ENCODE measurements at regions not wholly inside any gene's neighbourhood (a gene's known extent, or its start where the extent isn't known, plus 50 kb on each side); places are given as distances from the start of the nearest gene placed in this dataset.

DNA sequence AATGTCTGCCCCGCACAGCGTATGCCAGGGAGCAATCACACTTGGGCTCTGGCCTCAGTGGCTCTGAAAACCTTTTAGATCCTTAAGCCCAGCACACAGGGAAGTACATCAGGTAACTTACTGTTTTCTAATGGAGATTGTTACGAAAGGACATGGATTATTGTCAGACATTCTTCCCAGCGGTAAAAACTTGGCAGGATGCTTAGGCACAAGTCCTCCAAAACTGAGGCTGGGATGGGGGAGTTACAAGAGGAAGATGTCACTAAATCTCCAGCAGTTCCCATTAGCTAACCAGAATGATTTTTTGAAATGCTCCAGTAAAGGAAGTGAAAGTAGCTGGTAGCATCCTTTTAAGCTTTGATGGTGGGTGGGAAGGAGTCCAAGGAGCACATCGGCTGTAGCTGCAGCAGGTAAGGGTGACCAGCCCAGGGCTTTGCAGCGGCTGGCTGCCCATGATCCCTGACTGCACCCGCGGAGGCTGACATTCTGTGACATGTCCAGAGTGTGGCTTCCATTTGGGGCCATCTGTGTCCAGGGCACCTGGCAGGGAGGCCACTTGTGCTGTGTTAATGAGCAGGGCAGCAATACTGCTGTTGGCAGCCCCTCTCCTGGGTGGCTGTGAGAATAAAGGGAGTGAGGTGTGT lies 165.8 kb downstream of the GADD45G start:
- TF ChIP-seq, protein P1, sequence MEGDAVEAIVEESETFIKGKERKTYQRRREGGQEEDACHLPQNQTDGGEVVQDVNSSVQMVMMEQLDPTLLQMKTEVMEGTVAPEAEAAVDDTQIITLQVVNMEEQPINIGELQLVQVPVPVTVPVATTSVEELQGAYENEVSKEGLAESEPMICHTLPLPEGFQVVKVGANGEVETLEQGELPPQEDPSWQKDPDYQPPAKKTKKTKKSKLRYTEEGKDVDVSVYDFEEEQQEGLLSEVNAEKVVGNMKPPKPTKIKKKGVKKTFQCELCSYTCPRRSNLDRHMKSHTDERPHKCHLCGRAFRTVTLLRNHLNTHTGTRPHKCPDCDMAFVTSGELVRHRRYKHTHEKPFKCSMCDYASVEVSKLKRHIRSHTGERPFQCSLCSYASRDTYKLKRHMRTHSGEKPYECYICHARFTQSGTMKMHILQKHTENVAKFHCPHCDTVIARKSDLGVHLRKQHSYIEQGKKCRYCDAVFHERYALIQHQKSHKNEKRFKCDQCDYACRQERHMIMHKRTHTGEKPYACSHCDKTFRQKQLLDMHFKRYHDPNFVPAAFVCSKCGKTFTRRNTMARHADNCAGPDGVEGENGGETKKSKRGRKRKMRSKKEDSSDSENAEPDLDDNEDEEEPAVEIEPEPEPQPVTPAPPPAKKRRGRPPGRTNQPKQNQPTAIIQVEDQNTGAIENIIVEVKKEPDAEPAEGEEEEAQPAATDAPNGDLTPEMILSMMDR (conservative IDR thresholded peaks at IDR 0.05; ENCODE audit: low read depth, low read length): no peak
- TF ChIP-seq EZH2 (IDR thresholded peaks at IDR 0.05; ENCODE audit: borderline replicate concordance, low read depth, low read length, poor library complexity, severe bottlenecking): no peak
- POLR2A ChIA-PET (ENCODE audit: low non-redundant PET): no interaction called here
- no TSS peak for BruUV-seq (replicated peaks)
- Histone ChIP-seq H3K27ac (ENCODE audit: low read depth, low read length, poor library complexity, severe bottlenecking) (no peak overlapping the region), H3K4me3 (ENCODE audit: low read depth, low read length, poor library complexity, severe bottlenecking) (no peak overlapping the region), H3K4me1 (ENCODE audit: insufficient read depth, low read length, poor library complexity, severe bottlenecking) (no peaks in the 10 kb centered on the region), H3K27me3 (replicated peaks; ENCODE audit: insufficient read depth, low read depth, low read length, poor library complexity) (no peaks in the 10 kb centered on the region), H3K36me3 (ENCODE audit: insufficient read depth, low read length, poor library complexity, severe bottlenecking) (no peaks in the 10 kb centered on the region), H3K9me3 (ENCODE audit: low read depth, low read length, poor library complexity, severe bottlenecking) (no peaks in the 10 kb centered on the region)
- no peak for DNase-seq (ENCODE audit: low spot score)
- intact Hi-C loops (cut with micrococcal nuclease; ENCODE audit: unreplicated experiment): no loop called here
- CTCF ChIA-PET: no interaction called here

DNA sequence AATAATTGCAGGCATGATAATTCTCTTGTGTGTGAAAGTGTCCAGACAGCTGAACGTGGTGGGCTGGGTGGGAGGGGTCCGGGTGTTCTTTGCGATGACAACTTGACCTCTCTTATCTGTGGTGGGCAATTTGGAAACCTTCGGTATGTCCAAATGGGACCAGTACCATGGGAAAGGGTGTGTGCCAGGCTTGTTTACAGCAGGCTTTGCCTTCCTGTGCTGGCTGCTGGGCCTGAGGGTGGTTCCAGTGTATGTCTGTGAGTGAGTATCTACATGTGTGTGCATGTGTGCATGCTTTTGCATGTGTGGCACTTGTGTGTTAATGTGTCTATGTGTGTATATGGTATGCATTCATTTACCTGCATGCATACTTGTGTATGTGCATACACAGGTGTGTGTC lies 166.4 kb downstream of the GADD45G start:
- ChIA-PET POLR2A (ENCODE audit: low non-redundant PET) (no interaction called here), CTCF (no interaction called here)
- no TSS peak for BruUV-seq (replicated peaks)
- no peaks in the 10 kb centered on the region for H3K36me3 ChIP-seq (ENCODE audit: insufficient read depth, low read length, poor library complexity, severe bottlenecking)
- no peak overlapping the region for H3K27ac ChIP-seq (ENCODE audit: low read depth, low read length, poor library complexity, severe bottlenecking)
- H3K4me3 ChIP-seq (ENCODE audit: low read depth, low read length, poor library complexity, severe bottlenecking): no peak overlapping the region
- intact Hi-C loops (cut with micrococcal nuclease; ENCODE audit: unreplicated experiment): no loop called here
- no peaks in the 10 kb centered on the region for H3K9me3 ChIP-seq (ENCODE audit: low read depth, low read length, poor library complexity, severe bottlenecking)
- TF ChIP-seq, protein P1 (conservative IDR thresholded peaks at IDR 0.05; ENCODE audit: low read depth, low read length): no peak
- TF ChIP-seq EZH2 (IDR thresholded peaks at IDR 0.05; ENCODE audit: borderline replicate concordance, low read depth, low read length, poor library complexity, severe bottlenecking): no peak
- no peak for DNase-seq (ENCODE audit: low spot score)
- H3K27me3 ChIP-seq (replicated peaks; ENCODE audit: insufficient read depth, low read depth, low read length, poor library complexity): no peaks in the 10 kb centered on the region
- no peaks in the 10 kb centered on the region for H3K4me1 ChIP-seq (ENCODE audit: insufficient read depth, low read length, poor library complexity, severe bottlenecking)

DNA sequence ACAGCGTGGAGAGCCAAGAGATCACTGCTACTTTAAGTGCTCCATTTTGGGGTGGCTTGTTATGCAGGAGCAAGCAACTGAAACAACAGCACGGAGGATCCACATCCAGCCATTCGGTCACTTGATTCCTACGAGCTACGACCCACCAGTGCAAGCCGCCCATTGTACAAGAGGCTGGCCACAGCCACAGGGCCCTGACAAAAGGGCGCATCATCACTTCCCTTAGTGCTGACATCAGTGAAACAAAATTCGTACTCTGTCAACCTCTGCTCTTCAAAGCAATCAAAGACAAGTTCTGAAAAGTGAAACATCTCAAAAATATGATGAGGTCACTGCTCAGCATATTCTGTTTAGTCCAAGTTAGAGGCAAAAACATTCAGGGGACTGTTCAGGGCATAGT lies 168.4 kb downstream of the GADD45G start:
- no peak overlapping the region for H3K27ac ChIP-seq (ENCODE audit: low read depth, low read length, poor library complexity, severe bottlenecking)
- CTCF ChIA-PET: no interaction called here
- DNase-seq (ENCODE audit: low spot score): no peak
- H3K27me3 ChIP-seq (replicated peaks; ENCODE audit: insufficient read depth, low read depth, low read length, poor library complexity): no peaks in the 10 kb centered on the region
- intact Hi-C loops (cut with micrococcal nuclease; ENCODE audit: unreplicated experiment): no loop called here
- no peak overlapping the region for H3K4me3 ChIP-seq (ENCODE audit: low read depth, low read length, poor library complexity, severe bottlenecking)
- no TSS peak for BruUV-seq (replicated peaks)
- no peaks in the 10 kb centered on the region for H3K36me3 ChIP-seq (ENCODE audit: insufficient read depth, low read length, poor library complexity, severe bottlenecking)
- no peaks in the 10 kb centered on the region for H3K9me3 ChIP-seq (ENCODE audit: low read depth, low read length, poor library complexity, severe bottlenecking)
- no peaks in the 10 kb centered on the region for H3K4me1 ChIP-seq (ENCODE audit: insufficient read depth, low read length, poor library complexity, severe bottlenecking)
- POLR2A ChIA-PET (ENCODE audit: low non-redundant PET): no interaction called here
- TF ChIP-seq EZH2 (IDR thresholded peaks at IDR 0.05; ENCODE audit: borderline replicate concordance, low read depth, low read length, poor library complexity, severe bottlenecking): no peak
- TF ChIP-seq, protein P1 (conservative IDR thresholded peaks at IDR 0.05; ENCODE audit: low read depth, low read length): no peak
